IMR-90 (cell line): ENCODE measurements at regions not wholly inside any gene's neighbourhood (a gene's known extent, or its start where the extent isn't known, plus 50 kb on each side); places are given as distances from the start of the nearest gene placed in this dataset.

Source experiments
- ATAC-seq: fragments of 200-7000 bp; cut with Tn5 transposase; 2 replicates; pipeline ENCODE4 v1.9.1; 2020; ENCODE audit warnings: low read depth, mild to moderate bottlenecking, moderate library complexity
- BruUV-seq: library from RNA; stranded (reverse); fragments of 400-500 nt; replicated peaks from 2 replicates; lab custom pipeline; 2021; lab: Mats Ljungman, UMichigan
- CTCF ChIA-PET: fragments of 300-600 bp; formaldehyde crosslinking; extraction: SDS; loops from one replicate; lab custom pipeline; 2021; ENCODE audit warnings: antibody characterized with exemption; lab: Yijun Ruan, JAX
- POLR2A ChIA-PET: fragments of 300-600 bp; sonication (Branson Sonifier 250); formaldehyde crosslinking; loops from one replicate; lab custom pipeline; 2022; ENCODE audit warnings: antibody characterized with exemption; ENCODE audit not compliant: unreplicated experiment; lab: Charles Lee
- DNase-seq: peaks from one replicate; pipeline ENCODE4 v3.0.0; 2013
- H2AFZ ChIP-seq: replicated peaks from 2 replicates; pipeline ENCODE3; 2013; ENCODE audit warnings: low read length, mild to moderate bottlenecking; ENCODE audit not compliant: poor library complexity
- H2AK5ac ChIP-seq: 2 replicates; pipeline ENCODE4 v1.6.1; 2013; ENCODE audit warnings: low read depth, low read length, inconsistent platforms
- H2AK9ac ChIP-seq: replicated peaks from 2 replicates; pipeline ENCODE3; 2013; ENCODE audit warnings: mild to moderate bottlenecking, low read depth, low read length, moderate library complexity; ENCODE audit not compliant: poor library complexity
- H2BK120ac ChIP-seq: 2 replicates; pipeline ENCODE4 v1.6.1; 2013; ENCODE audit warnings: low read depth, low read length, inconsistent platforms
- H2BK15ac ChIP-seq: 3 replicates; pipeline ENCODE4 v1.6.1; 2013; ENCODE audit warnings: low read depth, low read length, inconsistent platforms
- H2BK20ac ChIP-seq: 2 replicates; pipeline ENCODE4 v1.6.1; 2013; ENCODE audit warnings: low read depth, mild to moderate bottlenecking, inconsistent platforms, low read length, moderate library complexity
- H2BK5ac ChIP-seq: 2 replicates; pipeline ENCODE4 v1.6.1; 2013; ENCODE audit warnings: mild to moderate bottlenecking, low read depth, low read length, inconsistent platforms; ENCODE audit not compliant: poor library complexity, severe bottlenecking
- H3K14ac ChIP-seq: replicated peaks from 2 replicates; pipeline ENCODE4 v1.6.1; 2013; ENCODE audit warnings: low read depth, low read length, inconsistent platforms
- H3K18ac ChIP-seq: 2 replicates; pipeline ENCODE4 v1.6.1; 2013; ENCODE audit warnings: low read depth, low read length, control low read depth
- H3K23ac ChIP-seq: 2 replicates; pipeline ENCODE4 v1.6.1; 2013; ENCODE audit warnings: low read depth, low read length, inconsistent platforms
- H3K27ac ChIP-seq: 2 replicates; pipeline ENCODE4 v1.5.1; 2013; ENCODE audit warnings: mild to moderate bottlenecking, control low read depth, low read length; ENCODE audit not compliant: insufficient read depth
- H3K27me3 ChIP-seq: 2 replicates; pipeline ENCODE4 v1.6.1; 2013; ENCODE audit warnings: low read length; ENCODE audit not compliant: control insufficient read depth, insufficient read depth
- H3K36me3 ChIP-seq: 2 replicates; pipeline ENCODE4 v1.6.1; 2013; ENCODE audit warnings: low read length, mixed read lengths; ENCODE audit not compliant: control insufficient read depth, insufficient read depth
- H3K4ac ChIP-seq: 2 replicates; pipeline ENCODE4 v1.6.1; 2013; ENCODE audit warnings: low read depth, low read length, inconsistent platforms
- H3K4me1 ChIP-seq: 2 replicates; pipeline ENCODE4 v1.6.1; 2013; ENCODE audit warnings: low read length, mixed read lengths; ENCODE audit not compliant: control insufficient read depth, insufficient read depth
- H3K4me2 ChIP-seq: 2 replicates; pipeline ENCODE4 v1.6.1; 2013; ENCODE audit warnings: low read depth, mild to moderate bottlenecking, control low read depth, low read length, moderate library complexity
- H3K4me3 ChIP-seq: 2 replicates; pipeline ENCODE4 v1.5.1; 2013; ENCODE audit warnings: low read depth, mild to moderate bottlenecking, control low read depth, low read length, moderate library complexity; ENCODE audit not compliant: insufficient read depth
- H3K56ac ChIP-seq: 2 replicates; pipeline ENCODE4 v1.6.1; 2013; ENCODE audit warnings: low read length, inconsistent platforms; ENCODE audit not compliant: insufficient read depth; ENCODE audit errors: extremely low read depth
- H3K79me1 ChIP-seq, 2 experiments: 2 replicates each; pipeline ENCODE4 v1.6.1; 2013; ENCODE audit warnings: low read length in 2 of 2, inconsistent platforms in 1 of 2, low read depth in 1 of 2
- H3K9ac ChIP-seq: 2 replicates; pipeline ENCODE4 v1.6.1; 2013; ENCODE audit warnings: low read depth, low read length, control low read depth
- H3K9me1 ChIP-seq: 2 replicates; pipeline ENCODE4 v1.6.1; 2013; ENCODE audit warnings: low read length, inconsistent platforms; ENCODE audit not compliant: insufficient read depth
- H3K9me3 ChIP-seq: 2 replicates; pipeline ENCODE4 v1.6.1; 2013; ENCODE audit warnings: low read length; ENCODE audit not compliant: control insufficient read depth, insufficient read depth
- H4K20me1 ChIP-seq: 2 replicates; pipeline ENCODE4 v1.6.1; 2013; ENCODE audit warnings: low read length, inconsistent platforms; ENCODE audit not compliant: insufficient read depth
- H4K5ac ChIP-seq: 2 replicates; pipeline ENCODE4 v1.6.1; 2013; ENCODE audit warnings: mild to moderate bottlenecking, low read depth, low read length, control low read depth
- H4K8ac ChIP-seq, 2 experiments: 2 replicates each; pipeline ENCODE4 v1.6.1; 2013; ENCODE audit warnings: low read depth in 2 of 2, low read length in 2 of 2, control low read depth in 1 of 2, inconsistent platforms in 1 of 2
- H4K91ac ChIP-seq: 2 replicates; pipeline ENCODE4 v1.6.1; 2013; ENCODE audit warnings: low read depth, low read length, inconsistent platforms; ENCODE audit not compliant: insufficient read depth
- BHLHE40 ChIP-seq: fragments of 150-350 bp; IDR thresholded peaks from 2 replicates; pipeline ENCODE4 v1.6.1; 2016; ENCODE audit warnings: mild to moderate bottlenecking, low read depth, low read length
- CEBPB ChIP-seq: IDR thresholded peaks from 2 replicates; pipeline ENCODE4 v1.6.1; 2012; ENCODE audit warnings: low read depth, low read length, improper control_type of control experiment
- CHD1 ChIP-seq: IDR thresholded peaks from 2 replicates; pipeline ENCODE4 v1.6.1; 2012; ENCODE audit warnings: low read depth, low read length, improper control_type of control experiment
- FOS ChIP-seq: fragments of 150-350 bp; IDR thresholded peaks from 2 replicates; pipeline ENCODE4 v1.6.1; 2016; ENCODE audit warnings: low read depth, low read length
- MAFK ChIP-seq: IDR thresholded peaks from 2 replicates; pipeline ENCODE4 v1.6.1; 2012; ENCODE audit warnings: low read depth, low read length, improper control_type of control experiment
- MAZ ChIP-seq: IDR thresholded peaks from 2 replicates; pipeline ENCODE4 v1.6.1; 2012; ENCODE audit warnings: low read depth, mild to moderate bottlenecking, low read length, improper control_type of control experiment, moderate library complexity, borderline replicate concordance
- MXI1 ChIP-seq: IDR thresholded peaks from 2 replicates; pipeline ENCODE4 v1.6.1; 2012; ENCODE audit warnings: low read depth, mild to moderate bottlenecking, low read length, moderate library complexity, borderline replicate concordance
- NFE2L2 ChIP-seq: fragments of 150-350 bp; IDR thresholded peaks from 2 replicates; pipeline ENCODE4 v1.6.1; 2016; ENCODE audit warnings: low read depth, mild to moderate bottlenecking, low read length
- POLR2A ChIP-seq: IDR thresholded peaks from 2 replicates; pipeline ENCODE4 v1.6.1; 2012; ENCODE audit warnings: mild to moderate bottlenecking, low read depth, low read length
- RAD21 ChIP-seq: IDR thresholded peaks from 2 replicates; pipeline ENCODE4 v1.6.1; 2012; ENCODE audit warnings: low read length, improper control_type of control experiment
- RCOR1 ChIP-seq: IDR thresholded peaks from 2 replicates; pipeline ENCODE4 v1.6.1; 2012; ENCODE audit warnings: mild to moderate bottlenecking, low read length, improper control_type of control experiment; ENCODE audit not compliant: insufficient replicate concordance
- RFX5 ChIP-seq: IDR thresholded peaks from 2 replicates; pipeline ENCODE4 v1.8.0; 2012; ENCODE audit warnings: low read depth, mild to moderate bottlenecking, low read length, moderate library complexity
- SMC3 ChIP-seq: fragments of 150-350 bp; IDR thresholded peaks from 2 replicates; pipeline ENCODE4 v1.6.1; 2016; ENCODE audit warnings: low read depth, mild to moderate bottlenecking, antibody characterized with exemption, low read length, moderate library complexity
- WGBS, 2 experiments: methylation state at CpG; one replicate each; pipeline versions ENCODE4 v1.1.5 to v1.1.7; 2013; ENCODE audit warnings: missing lambda C conversion rate in 2 of 2; ENCODE audit not compliant: insufficient read length in 1 of 2; ENCODE audit errors: extremely low coverage in 2 of 2; 5-methylcytosine and 5-hydroxymethylcytosine counted together
- dilution Hi-C: fragments of 300-500 bp; cut with HindIII; formaldehyde crosslinking; loops from one replicate; pipeline ENCODE4 v1.14.3; 2018; ENCODE audit warnings: low sequenced_read_pairs; ENCODE audit not compliant: unreplicated experiment
- in situ Hi-C: fragments of 300-500 bp; cut with MboI; formaldehyde crosslinking; loops from 3 replicates; pipeline ENCODE4 v1.14.3; 2019; ENCODE audit warnings: low sequenced_read_pairs, inconsistent platforms, mixed read lengths
- intact Hi-C: fragments of 100-400 bp; cut with micrococcal nuclease; formaldehyde crosslinking; loops from 2 replicates; pipeline ENCODE4 v1.10.0; 2022
- TF ChIP-seq, protein P1 (sequence below): fragments of 150-350 bp; IDR thresholded peaks from 2 replicates; pipeline ENCODE4 v1.6.1; 2017; ENCODE audit warnings: mild to moderate bottlenecking, antibody characterized with exemption, low read length, low read depth
- TF ChIP-seq, protein P2 (sequence below): conservative IDR thresholded peaks from 2 replicates; pipeline ENCODE4 v1.5.1; 2012; ENCODE audit warnings: mild to moderate bottlenecking, low read depth, low read length, improper control_type of control experiment
- TF ChIP-seq, protein P3 (sequence below): fragments of 150-350 bp; IDR thresholded peaks from 2 replicates; pipeline ENCODE4 v1.6.1; 2016; ENCODE audit warnings: low read depth, mild to moderate bottlenecking, low read length, moderate library complexity, borderline replicate concordance

DNA sequence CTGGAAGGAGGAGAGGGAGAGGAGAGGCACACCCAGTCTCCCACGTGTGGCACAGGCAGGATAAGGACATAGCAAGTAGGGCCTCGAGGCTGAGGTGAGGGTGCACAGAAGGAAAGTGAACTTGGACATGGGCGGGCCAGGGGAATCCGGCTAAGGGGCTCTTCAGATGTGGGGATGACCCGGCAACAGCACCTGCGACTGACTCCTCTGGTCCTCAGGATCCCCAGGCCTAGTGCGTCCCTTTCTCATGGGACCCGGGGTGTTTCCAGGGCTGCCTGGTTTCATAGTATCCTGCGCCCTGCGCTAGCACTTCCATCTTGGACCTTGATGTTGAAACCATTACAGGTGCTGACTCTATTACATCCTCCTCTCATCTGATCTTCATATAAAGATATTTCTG lies 96.1 kb upstream of the LYZL2 start:
- Histone ChIP-seq H4K91ac (no peak overlapping the region; the same call in 1 of the 2 replicates), H3K36me3 (no peaks in the 10 kb centered on the region), H2AK9ac (no peak overlapping the region), H3K18ac (no peak overlapping the region), H3K4me1 (peaks cover 2% of the 10 kb centered on the region; the same call in 1 of the 2 replicates), H4K8ac (no peak overlapping the region), H3K9ac (no peak overlapping the region), H4K5ac (no peak overlapping the region), H2BK5ac (no peak overlapping the region), H3K4ac (0 out of 2 replicates have a peak overlapping the region, but pooled peaks have one; percentile 23), H3K27me3 (no peaks in the 10 kb centered on the region), H2BK15ac (peak overlapping the region; percentile 56; the same call in 1 of the 3 replicates), H3K14ac (no peak overlapping the region), H3K4me2 (no peak overlapping the region), H3K4me3 (no peak overlapping the region), H3K56ac (no peak overlapping the region), H3K23ac (no peak overlapping the region), H2AK5ac (peak overlapping the region; percentile 51), H2AFZ (no peak overlapping the region), H2BK120ac (no peak overlapping the region; the same call in 1 of the 2 replicates), H3K79me1 (no peaks in the 10 kb centered on the region), H3K9me1 (no peaks in the 10 kb centered on the region), H4K20me1 (no peaks in the 10 kb centered on the region), H2BK20ac (peak overlapping the region; percentile 40; the same call in 1 of the 2 replicates), H3K27ac (no peak overlapping the region), H3K9me3 (no peaks in the 10 kb centered on the region)
- no peak for DNase-seq
- ChIA-PET POLR2A (no interaction called here), CTCF (no interaction called here)
- no peak for TF ChIP-seq MAFK
- no peak for TF ChIP-seq FOS
- no peak for TF ChIP-seq RAD21
- no peak for TF ChIP-seq POLR2A
- TF ChIP-seq, protein P1, sequence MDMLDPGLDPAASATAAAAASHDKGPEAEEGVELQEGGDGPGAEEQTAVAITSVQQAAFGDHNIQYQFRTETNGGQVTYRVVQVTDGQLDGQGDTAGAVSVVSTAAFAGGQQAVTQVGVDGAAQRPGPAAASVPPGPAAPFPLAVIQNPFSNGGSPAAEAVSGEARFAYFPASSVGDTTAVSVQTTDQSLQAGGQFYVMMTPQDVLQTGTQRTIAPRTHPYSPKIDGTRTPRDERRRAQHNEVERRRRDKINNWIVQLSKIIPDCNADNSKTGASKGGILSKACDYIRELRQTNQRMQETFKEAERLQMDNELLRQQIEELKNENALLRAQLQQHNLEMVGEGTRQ = no peak
- TF ChIP-seq, protein P2, sequence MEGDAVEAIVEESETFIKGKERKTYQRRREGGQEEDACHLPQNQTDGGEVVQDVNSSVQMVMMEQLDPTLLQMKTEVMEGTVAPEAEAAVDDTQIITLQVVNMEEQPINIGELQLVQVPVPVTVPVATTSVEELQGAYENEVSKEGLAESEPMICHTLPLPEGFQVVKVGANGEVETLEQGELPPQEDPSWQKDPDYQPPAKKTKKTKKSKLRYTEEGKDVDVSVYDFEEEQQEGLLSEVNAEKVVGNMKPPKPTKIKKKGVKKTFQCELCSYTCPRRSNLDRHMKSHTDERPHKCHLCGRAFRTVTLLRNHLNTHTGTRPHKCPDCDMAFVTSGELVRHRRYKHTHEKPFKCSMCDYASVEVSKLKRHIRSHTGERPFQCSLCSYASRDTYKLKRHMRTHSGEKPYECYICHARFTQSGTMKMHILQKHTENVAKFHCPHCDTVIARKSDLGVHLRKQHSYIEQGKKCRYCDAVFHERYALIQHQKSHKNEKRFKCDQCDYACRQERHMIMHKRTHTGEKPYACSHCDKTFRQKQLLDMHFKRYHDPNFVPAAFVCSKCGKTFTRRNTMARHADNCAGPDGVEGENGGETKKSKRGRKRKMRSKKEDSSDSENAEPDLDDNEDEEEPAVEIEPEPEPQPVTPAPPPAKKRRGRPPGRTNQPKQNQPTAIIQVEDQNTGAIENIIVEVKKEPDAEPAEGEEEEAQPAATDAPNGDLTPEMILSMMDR = no peak
- TF ChIP-seq, protein P3, sequence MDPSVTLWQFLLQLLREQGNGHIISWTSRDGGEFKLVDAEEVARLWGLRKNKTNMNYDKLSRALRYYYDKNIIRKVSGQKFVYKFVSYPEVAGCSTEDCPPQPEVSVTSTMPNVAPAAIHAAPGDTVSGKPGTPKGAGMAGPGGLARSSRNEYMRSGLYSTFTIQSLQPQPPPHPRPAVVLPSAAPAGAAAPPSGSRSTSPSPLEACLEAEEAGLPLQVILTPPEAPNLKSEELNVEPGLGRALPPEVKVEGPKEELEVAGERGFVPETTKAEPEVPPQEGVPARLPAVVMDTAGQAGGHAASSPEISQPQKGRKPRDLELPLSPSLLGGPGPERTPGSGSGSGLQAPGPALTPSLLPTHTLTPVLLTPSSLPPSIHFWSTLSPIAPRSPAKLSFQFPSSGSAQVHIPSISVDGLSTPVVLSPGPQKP = no peak
- TF ChIP-seq NFE2L2 = no peak
- TF ChIP-seq MXI1 = no peak
- no peak for TF ChIP-seq MAZ
- no peak for TF ChIP-seq CEBPB
- no peak for TF ChIP-seq RCOR1
- no peak for TF ChIP-seq BHLHE40
- no peak for TF ChIP-seq RFX5
- TF ChIP-seq CHD1 = no peak
- no peak for TF ChIP-seq SMC3
- WGBS, 2 experiments = 97% methylated on average over 6 of the region's 10 CpGs; no CpG with 5 or more reads in 1 of the 2 experiments
- dilution Hi-C loops = no loop called here
- BruUV-seq = no TSS peak
- intact Hi-C loops = loop anchor here (5.0 to 10.0 kb wide), 2 partner anchors 1082 to 1279 kb away; no protein-coding TSS in a partner anchor
- ATAC-seq = no peak
- in situ Hi-C loops = no loop called here
